Left ventricle myocardium superior (tissue), 1 donor: ENCODE measurements at regions not wholly inside any gene's neighbourhood (a gene's known extent, or its start where the extent isn't known, plus 50 kb on each side); places are given as distances from the start of the nearest gene placed in this dataset.
A peak's percentile ranks its signal among the peaks of the same experiment; 100 is the strongest.

Experiments used
- ATAC-seq: fragments of 200-7000 bp; cut with Tn5 transposase; one replicate; pipeline ENCODE4 v1.9.1; 2020; ENCODE audit warnings: mild to moderate bottlenecking, moderate library complexity
- DNase-seq: peaks from one replicate; pipeline ENCODE4 v3.0.0-alpha.2; 2020
- intact Hi-C: fragments of 100-400 bp; cut with micrococcal nuclease; formaldehyde crosslinking; loops from one replicate; pipeline ENCODE4 v1.11.0; 2022
- donor health status: DM: no; HTN: yes; CAD: no; lungs with severe emphysema.

DNA sequence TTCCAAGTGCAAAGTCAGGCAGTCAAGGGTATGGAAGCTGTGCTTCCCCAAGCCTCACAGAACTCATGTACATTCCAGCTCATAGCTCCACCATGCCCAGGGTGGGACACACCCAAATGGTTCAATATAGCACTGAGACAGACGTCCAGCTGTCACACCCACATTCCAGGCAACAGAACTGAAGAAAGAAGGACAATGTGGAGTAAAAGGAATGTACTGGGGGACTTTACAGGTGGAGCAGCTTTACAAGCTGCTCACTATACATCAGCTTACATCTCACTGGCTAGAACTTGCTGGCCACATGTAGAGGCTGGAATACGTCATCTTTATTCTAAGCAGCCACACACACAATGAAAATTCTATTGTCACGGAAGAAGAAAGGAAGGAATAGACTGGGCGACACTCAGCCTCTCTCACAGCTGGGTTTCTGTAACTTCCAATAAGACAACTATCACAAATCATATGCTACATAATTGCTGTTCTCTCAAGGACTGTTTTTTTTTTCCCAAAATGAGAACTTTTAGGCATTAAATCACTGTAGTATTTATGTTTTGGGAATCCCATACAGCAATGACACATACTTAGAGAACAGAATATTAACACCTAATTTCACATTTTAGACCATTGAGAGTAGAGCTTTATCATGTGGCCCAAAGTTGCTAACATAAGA is 86.1 kb downstream of the KLF12 start:
- intact Hi-C loops: no loop called here
- DNase-seq: no peak
- ATAC-seq: peak; percentile 50

DNA sequence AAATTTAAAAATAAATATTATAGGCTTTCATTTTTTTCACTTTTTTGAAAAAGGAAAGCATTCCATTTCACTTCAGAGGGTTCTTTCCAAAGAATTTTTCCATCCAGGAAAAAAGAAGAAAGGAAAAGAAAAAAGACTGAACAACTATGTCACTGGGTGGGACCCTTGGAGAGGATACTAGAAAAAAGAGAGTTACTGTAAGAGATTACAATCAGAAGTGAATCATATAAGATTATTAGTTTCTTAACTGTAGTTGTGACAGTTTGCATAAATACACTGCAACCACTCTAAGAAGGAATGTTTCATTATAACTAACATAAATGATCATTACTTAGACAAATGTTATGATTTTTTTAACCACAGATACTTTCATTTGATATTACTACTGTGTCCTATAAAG is 87.8 kb downstream of the KLF12 start:
- ATAC-seq (no peak), DNase-seq (no peak)
- intact Hi-C loops: no loop called here

- intact Hi-C loops: no loop called here
- no peak for DNase-seq
- ATAC-seq: no peak
Measured at GRCh38 chr13:74045583-74045982, 88.6 kb downstream of the KLF12 start.

DNA sequence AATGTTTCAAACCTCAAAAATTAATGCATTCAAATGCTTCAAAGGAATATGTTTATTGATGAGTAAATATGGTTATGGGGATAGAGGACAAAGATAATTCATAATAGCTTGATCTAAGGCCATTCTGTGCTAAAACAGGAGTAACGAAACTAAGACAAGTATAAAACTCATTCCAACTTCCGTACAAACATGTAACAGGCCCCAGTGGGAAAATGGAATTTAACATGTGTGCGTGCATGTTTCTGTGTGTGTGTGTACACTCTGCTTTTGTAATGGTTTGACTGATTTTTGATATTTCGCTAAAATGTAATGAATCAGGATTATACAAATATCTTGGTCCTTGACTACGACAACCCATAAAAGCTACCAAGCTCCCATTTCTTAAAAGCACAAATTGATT is 91.0 kb downstream of the KLF12 start:
- intact Hi-C loops: no loop called here
- no peak for ATAC-seq
- DNase-seq: no peak

GRCh38 chr13:74040200-74040599 is 94.0 kb downstream of the KLF12 start:
- intact Hi-C loops: no loop called here
- peak; percentile 61 for DNase-seq

DNA sequence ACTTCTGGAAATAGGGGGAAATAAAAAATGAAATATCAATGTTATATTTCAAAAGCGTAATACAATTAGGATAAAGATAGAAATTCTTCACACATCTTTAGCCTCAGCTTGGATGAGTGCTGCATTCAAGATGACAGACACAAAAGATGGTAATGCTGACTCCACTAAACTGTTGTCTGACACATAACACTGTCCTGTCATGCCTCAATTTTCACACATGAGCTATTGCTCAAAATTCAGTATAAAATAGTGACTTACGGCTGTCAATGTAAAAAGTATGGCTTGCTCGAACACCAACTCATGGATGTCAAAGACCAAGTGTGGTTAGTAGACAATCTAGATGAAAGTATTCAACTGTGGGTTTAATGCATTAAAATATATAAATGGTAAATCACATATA is 94.5 kb downstream of the KLF12 start:
- ATAC-seq (no peak), DNase-seq (no peak)
- intact Hi-C loops: no loop called here

More at GRCh38 chr13:74040200-74040599, 94.0 kb downstream of the KLF12 start:
- peak; percentile 88 for ATAC-seq

- DNase-seq: no peak
- intact Hi-C loops: no loop called here
- ATAC-seq: no peak
Measured at GRCh38 chr13:74039154-74039553, 95.0 kb downstream of the KLF12 start.

DNA sequence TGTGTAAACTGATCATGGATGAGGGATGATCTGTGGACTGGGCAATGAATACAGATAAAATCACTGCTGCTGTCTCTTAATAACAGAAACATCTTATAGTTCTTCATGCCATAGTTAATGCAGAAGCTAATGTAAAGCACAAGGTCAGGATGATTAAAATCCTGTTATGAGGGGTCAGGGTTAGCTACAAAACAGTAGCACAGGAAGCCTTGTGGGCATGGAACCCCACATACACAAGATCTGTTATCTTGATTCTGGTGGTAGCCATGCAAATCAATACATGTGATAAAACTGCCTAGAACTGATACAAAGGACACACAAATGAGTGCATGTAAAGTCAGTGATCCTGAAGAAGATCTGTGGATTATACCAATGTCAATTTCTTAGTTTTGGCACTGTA is 96.4 kb downstream of the KLF12 start:
- DNase-seq (no peak), ATAC-seq (no peak)
- intact Hi-C loops: no loop called here

DNA sequence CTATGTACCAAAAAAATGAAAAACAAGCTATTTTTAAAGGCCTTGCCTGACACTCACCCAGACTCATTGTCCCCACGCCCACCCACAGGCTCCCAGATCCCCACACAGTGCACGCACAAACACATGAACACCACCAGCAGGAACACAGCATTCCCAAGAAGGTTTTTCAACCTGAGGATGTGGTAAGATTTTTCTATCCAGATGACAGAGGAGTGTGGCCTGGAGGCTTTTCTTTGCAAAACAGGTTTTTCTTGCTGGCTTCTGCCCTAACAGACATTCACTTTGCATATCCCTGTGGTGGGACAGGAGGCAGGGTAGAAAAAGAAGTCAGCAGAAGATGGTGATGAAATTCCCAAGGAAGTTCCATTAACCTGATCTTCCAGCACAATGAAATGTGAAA is 97.8 kb downstream of the KLF12 start:
- ATAC-seq: no peak
- DNase-seq: no peak
- intact Hi-C loops: no loop called here

DNA sequence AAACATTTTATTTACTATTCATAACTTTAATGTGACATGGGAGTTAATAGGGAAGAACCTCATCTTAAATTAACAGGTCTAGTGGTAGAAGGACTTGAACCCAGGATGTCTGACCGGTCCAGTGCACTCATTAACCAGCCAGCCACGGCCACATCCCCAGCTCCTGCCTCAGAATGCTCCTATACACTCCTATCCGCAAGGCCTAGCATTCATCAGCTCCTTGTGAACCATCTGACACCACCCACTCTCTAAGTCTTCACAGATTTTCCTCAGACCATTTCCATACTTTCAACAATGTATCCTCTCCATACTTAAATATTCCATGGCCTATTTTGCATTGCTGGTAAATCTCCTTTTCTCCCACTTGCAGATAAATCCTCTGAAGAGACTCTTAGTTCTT is 98.3 kb downstream of the KLF12 start:
- DNase-seq: no peak
- intact Hi-C loops: no loop called here
- no peak for ATAC-seq

DNA sequence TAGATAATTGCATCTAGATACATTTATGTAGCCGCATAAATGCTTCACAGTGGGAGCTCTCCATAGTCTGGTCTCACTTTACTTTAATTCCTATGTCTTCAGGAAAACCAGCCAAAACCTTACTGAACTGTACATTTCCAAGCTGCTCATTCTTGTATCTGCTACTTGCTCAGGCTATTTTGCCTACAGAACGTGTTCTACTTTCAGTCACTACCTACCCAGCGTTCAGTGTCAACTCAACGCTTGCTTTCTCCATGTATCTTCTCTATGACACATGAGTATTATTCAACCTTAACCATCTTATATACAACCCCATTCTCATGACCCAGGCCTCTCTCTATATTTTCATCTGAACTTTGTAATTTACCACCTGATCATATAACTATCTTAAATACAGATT is 101.9 kb downstream of the KLF12 start:
- intact Hi-C loops: no loop called here
- DNase-seq (no peak), ATAC-seq (no peak)

- DNase-seq (no peak), ATAC-seq (no peak)
- intact Hi-C loops: no loop called here
Measured at GRCh38 chr13:74027161-74027779, 106.9 kb downstream of the KLF12 start.

DNA sequence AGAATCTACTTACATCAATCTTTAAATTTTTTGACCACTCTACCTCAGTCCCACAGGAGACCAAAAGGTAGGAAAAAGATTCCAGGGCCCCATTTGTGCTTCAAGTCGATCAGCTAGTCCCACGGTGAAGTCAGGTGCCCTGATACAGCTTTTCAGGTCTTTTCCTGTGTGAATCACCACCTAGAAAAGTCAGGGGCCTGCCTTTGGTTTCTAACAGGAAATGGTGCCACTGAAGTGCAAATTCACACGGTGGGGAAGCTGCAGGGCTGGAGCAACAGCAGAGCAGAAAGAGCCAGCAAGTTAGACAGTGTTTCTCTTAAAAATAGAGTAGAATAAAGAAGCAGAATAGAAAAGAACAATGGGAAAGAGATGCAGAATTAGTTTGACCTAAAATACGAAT is 107.5 kb downstream of the KLF12 start:
- no peak for ATAC-seq
- intact Hi-C loops: no loop called here
- no peak for DNase-seq

DNA sequence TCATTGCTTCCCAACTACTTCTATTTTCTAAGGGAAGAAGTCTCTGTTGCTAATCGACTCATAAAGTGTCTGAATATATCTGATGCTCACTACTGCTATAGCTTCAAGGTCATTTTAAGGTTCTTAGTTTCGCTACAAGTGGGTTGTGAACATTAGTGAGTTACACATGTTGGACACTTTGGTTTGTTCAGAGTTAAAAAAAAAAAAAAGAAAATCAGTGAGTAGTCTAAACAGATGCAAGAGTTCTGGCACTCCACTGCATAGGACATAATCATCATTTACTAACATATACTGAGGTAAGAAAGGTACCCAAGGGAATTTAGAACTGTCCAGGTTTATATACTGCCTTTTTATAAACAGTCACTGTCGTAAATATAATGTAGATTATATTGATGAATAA is 108.8 kb downstream of the KLF12 start:
- intact Hi-C loops: no loop called here
- ATAC-seq: no peak
- no peak for DNase-seq

DNA sequence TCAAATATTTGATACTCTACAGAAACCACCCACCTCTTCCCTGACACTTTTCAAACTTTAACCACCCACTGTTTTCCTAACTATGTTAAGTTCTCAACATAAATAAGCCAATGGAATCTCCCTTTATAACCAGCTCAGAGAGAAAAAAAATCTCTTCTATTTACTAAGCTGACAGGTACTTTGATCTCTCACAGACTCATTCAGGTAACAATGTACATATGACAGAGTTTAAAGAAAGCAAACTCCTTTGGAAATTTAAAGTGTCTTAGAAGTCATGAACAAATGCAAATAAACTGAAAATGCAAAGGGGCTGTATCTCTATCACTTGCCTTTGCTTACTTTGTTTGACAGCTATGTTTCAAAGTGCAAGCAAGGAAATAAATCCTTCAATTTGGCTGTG is 109.3 kb downstream of the KLF12 start:
- intact Hi-C loops: no loop called here
- DNase-seq (no peak), ATAC-seq (no peak)

DNA sequence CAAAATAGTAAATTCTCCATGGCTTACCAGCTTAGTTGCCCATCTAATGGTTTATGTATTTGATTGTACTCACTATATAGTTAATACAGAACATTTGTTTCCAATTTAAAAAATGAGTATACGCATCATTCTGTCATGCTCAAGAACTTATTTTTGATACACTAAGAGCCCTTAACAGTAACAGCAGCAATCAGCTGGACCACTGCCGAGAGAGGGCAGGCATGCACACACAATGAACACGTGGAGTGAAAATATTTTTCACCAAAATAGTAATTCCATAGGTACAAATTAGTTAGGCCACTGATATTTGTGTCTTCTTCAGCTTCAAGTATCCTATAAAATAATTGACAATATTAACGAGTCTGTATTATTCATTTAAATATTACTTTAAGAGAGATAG is 109.9 kb downstream of the KLF12 start:
- intact Hi-C loops: no loop called here
- peak; percentile 52 for ATAC-seq
- peak; percentile 52 for DNase-seq

DNA sequence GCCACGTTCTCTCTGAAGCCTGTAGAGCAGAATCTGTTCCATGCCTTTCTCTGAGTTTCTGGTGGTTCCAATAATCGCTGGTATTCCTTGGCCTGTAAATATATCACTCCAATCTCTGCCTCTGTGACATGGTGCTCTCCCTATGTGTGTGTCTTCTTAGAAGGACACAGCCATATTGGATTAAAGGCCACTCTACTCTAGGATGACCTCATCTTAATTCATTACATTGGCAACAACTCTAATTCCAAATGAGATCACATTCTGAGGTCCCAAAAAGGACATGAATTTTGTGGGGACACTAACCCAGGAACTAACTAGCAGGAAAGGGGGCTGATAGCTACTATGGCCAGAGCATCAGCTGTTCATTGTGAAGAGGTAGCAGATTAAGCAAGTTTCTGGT is 110.7 kb downstream of the KLF12 start:
- no peak for ATAC-seq
- intact Hi-C loops: no loop called here

DNA sequence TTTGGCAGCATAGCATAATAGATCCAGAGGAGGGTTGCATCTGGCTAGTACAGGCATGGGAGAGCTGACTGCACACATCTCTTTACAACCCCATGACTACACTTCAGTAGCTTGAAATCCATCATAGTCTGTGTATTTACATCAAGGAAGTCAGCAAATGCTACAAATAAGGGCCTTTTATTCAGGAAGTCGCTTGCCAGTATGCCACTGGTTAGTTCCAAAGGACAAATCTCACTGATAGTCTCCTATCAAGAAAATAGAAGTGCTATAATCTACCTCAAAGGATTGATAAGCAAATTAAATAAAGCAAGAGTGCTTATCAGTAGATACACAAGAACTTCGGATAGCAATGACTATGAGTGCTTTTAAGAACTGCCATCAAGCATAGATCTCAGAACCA is 112.7 kb downstream of the KLF12 start:
- DNase-seq (no peak), ATAC-seq (no peak)
- intact Hi-C loops: no loop called here

More for the DNA sequence above, 110.7 kb downstream of the KLF12 start:
- DNase-seq: no peak

DNA sequence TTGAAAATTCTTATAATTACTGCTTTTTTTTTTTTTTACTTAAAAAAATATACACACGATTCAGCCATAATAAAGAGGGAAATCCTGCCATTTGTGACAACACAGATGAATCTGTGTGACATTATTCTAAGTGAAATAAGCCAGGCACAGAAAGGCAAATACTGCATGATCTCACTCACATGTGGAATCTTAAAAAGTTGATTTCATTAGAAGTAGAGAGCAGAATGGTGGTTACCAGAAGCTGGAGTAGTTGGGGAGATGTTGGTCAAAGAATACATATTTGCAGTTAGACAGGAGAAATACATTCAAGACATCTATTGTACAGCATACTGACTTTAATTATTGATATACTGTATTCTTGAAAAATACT is 116.2 kb downstream of the KLF12 start:
- intact Hi-C loops: no loop called here
- ATAC-seq (no peak), DNase-seq (no peak)

DNA sequence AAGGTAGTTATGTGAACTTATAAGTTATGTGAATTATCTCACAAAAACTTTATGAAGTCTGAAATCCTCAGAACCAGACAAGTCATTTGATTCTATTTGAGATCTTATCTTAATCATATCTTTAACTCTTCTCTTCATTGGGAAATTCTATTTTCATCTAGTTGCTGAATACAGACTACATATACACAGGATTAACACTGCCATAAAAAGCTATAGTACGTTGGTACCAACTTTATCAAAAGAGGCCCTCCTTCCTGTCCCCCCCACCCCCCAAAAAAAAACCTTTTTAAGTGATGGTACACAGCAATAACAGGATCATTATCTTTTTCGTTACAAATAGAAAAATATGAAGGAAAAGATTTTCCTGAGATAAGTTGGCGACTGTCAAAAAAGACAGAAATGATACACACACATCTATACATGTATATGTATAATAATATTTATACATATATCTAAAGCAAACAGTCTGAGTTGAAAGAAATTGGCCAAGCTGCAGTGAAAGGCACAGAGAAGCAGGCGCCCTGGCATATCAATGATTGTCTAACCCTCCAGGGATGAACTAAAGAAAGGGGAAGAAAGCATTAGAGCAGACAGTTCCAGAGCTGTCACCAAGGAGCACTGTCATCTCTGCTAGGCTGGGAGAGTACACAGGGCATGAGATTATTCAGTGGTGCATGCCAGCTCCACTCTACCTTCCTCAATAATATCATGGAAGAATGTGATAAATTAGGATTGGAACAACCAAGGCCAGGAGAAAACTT is 116.7 kb downstream of the KLF12 start:
- DNase-seq: no peak
- ATAC-seq: peak; percentile 63
- intact Hi-C loops: no loop called here

GRCh38 chr13:74015137-74015536 is 119.1 kb downstream of the KLF12 start:
- ATAC-seq: no peak
- DNase-seq: no peak
- intact Hi-C loops: no loop called here
